ENCODE measurements at regions not wholly inside any gene's neighbourhood (a gene's known extent, or its start where the extent isn't known, plus 50 kb on each side); places are given as distances from the start of the nearest gene placed in this dataset.

- TF ChIP-seq POLR2A (IDR thresholded peaks at IDR 0.05; ENCODE audit: low read depth, low read length) (no peak), TAF1 (IDR thresholded peaks at IDR 0.05; ENCODE audit: low read depth, low read length) (no peak), POLR2AphosphoS5 (IDR thresholded peaks at IDR 0.05; ENCODE audit: low read depth, low read length) (no peak)
Measured at GRCh38 chr15:38876621-38877020, 312.0 kb upstream of the RASGRP1 start.
